Right lobe of liver (tissue), 4 donors: ENCODE measurements at regions not wholly inside any gene's neighbourhood (a gene's known extent, or its start where the extent isn't known, plus 50 kb on each side); places are given as distances from the start of the nearest gene placed in this dataset.

Source experiments
- CTCF ChIP-seq, 4 donors: fragments of 200-600 bp in 3 of 4; fragments of 450-650 bp in 1 of 4; IDR thresholded peaks; one replicate each; pipeline versions ENCODE4 v1.5.1 to v1.8.0; 2016 to 2022; ENCODE audit warnings: antibody characterized with exemption in 4 of 4, mild to moderate bottlenecking in 2 of 4
- POLR2A ChIP-seq: fragments of 450-650 bp; IDR thresholded peaks from one replicate; pipeline ENCODE4 v1.6.1; 2017; ENCODE audit warnings: antibody characterized with exemption, mild to moderate bottlenecking
- donor health status: DM: no; HTN: no; CAD: no.
- donor health status: DM: no; HTN: no; CAD: no.
- donor health status: DM: no; HTN: yes; CAD: no.

GRCh38 chrX:42973321-42973720, 195.4 kb upstream of the PPP1R2C start:
- TF ChIP-seq CTCF (IDR thresholded peaks at IDR 0.05) (no peak), POLR2A (no peak)
